ENCODE measurements at regions not wholly inside any gene's neighbourhood (a gene's known extent, or its start where the extent isn't known, plus 50 kb on each side); places are given as distances from the start of the nearest gene placed in this dataset.

GRCh38 chr9:29006628-29007027 is 1433.3 kb upstream of the C9orf72 start:
- Histone ChIP-seq H2BK20ac (ENCODE audit: low read depth, low read length) (no peak overlapping the region), H2BK5ac (ENCODE audit: low read depth, low read length, poor library complexity, severe bottlenecking) (no peak overlapping the region), H2BK120ac (ENCODE audit: low read depth, low read length) (no peak overlapping the region), H4K8ac (ENCODE audit: low read depth in 2 of 2, low read length in 2 of 2) (no peak overlapping the region), H3K18ac (ENCODE audit: low read depth, low read length) (no peak overlapping the region), H4K20me1 (ENCODE audit: insufficient read depth, low read length) (no peaks in the 10 kb centered on the region), H3K36me3 (ENCODE audit: control insufficient read depth, insufficient read depth, low read length) (no peaks in the 10 kb centered on the region), H3K27ac (ENCODE audit: insufficient read depth, low read length) (no peak overlapping the region), H3K9me1 (ENCODE audit: insufficient read depth, low read length) (no peaks in the 10 kb centered on the region), H3K27me3 (ENCODE audit: control insufficient read depth, insufficient read depth, low read length) (no peaks in the 10 kb centered on the region), H3K4ac (ENCODE audit: low read depth, low read length) (no peak overlapping the region), H4K5ac (ENCODE audit: low read depth, low read length) (no peak overlapping the region), H2AFZ (replicated peaks; ENCODE audit: low read length, poor library complexity) (no peak overlapping the region), H3K14ac (replicated peaks; ENCODE audit: low read depth, low read length) (no peak overlapping the region), H4K91ac (ENCODE audit: insufficient read depth, low read depth, low read length) (no peak overlapping the region), H2AK9ac (replicated peaks; ENCODE audit: low read depth, low read length, poor library complexity) (no peak overlapping the region), H2BK15ac (ENCODE audit: low read depth, low read length) (no peak overlapping the region), H3K4me1 (ENCODE audit: control insufficient read depth, insufficient read depth, low read length) (no peaks in the 10 kb centered on the region), H3K23ac (ENCODE audit: low read depth, low read length) (no peak overlapping the region), H3K9me3 (ENCODE audit: control insufficient read depth, insufficient read depth, low read length) (no peaks in the 10 kb centered on the region; the same call in 1 of the 2 replicates), H3K9ac (ENCODE audit: low read depth, low read length) (no peak overlapping the region), H3K79me1 (ENCODE audit: low read depth in 1 of 2, low read length in 2 of 2) (no peaks in the 10 kb centered on the region), H2AK5ac (ENCODE audit: low read depth, low read length) (no peak overlapping the region), H3K56ac (ENCODE audit: extremely low read depth, insufficient read depth, low read length) (no peak overlapping the region), H3K4me2 (ENCODE audit: low read depth, low read length) (no peak overlapping the region), H3K4me3 (ENCODE audit: insufficient read depth, low read depth, low read length) (no peak overlapping the region)
- DNase-seq (no peak), ATAC-seq (ENCODE audit: low read depth) (no peak)
- ChIA-PET CTCF (no interaction called here), POLR2A (ENCODE audit: unreplicated experiment) (no interaction called here)
- intact Hi-C loops (cut with micrococcal nuclease) = no loop called here
- in situ Hi-C loops (cut with MboI; ENCODE audit: low sequenced_read_pairs) = no loop called here
- no CpG with 5 or more reads among the region's 4 CpGs for WGBS, 2 experiments (ENCODE audit: extremely low coverage in 2 of 2, insufficient read length in 1 of 2)
- dilution Hi-C loops (cut with HindIII; ENCODE audit: low sequenced_read_pairs, unreplicated experiment) = no loop called here
- TF ChIP-seq RCOR1 (IDR thresholded peaks at IDR 0.05; ENCODE audit: insufficient replicate concordance, low read length) = no peak
- BruUV-seq (replicated peaks) = no TSS peak
